DMS114 treated with DMSO at 0.1 percent for 48 hours (cell line): ENCODE measurements at regions not wholly inside any gene's neighbourhood (a gene's known extent, or its start where the extent isn't known, plus 50 kb on each side); places are given as distances from the start of the nearest gene placed in this dataset.

ENCODE experiments used
- DNase-seq: peaks from one replicate; lab custom pipeline; 2025; ENCODE audit not compliant: unreplicated experiment; lab: John Stamatoyannopoulos, UW

GRCh38 chr21:41633627-41634026, 125.7 kb upstream of the TMPRSS2 start:
- DNase-seq, result no peak

GRCh38 chr21:41632748-41633475, 125.0 kb upstream of the TMPRSS2 start:
- DNase-seq, result no peak

- no peak for DNase-seq
These were observed 123.9 kb upstream of the TMPRSS2 start for GRCh38 chr21:41631564-41632461.

- no peak for DNase-seq
These were observed 123.0 kb upstream of the TMPRSS2 start for GRCh38 chr21:41630917-41631316.

GRCh38 chr21:41630249-41630648, 122.3 kb upstream of the TMPRSS2 start:
- no peak for DNase-seq

- DNase-seq, result no peak
These were observed 120.3 kb upstream of the TMPRSS2 start for GRCh38 chr21:41628256-41628655.

- DNase-seq, result no peak
These were observed 119.5 kb upstream of the TMPRSS2 start for GRCh38 chr21:41627428-41627827.

- no peak for DNase-seq
These were observed 118.1 kb upstream of the TMPRSS2 start for GRCh38 chr21:41626021-41626420.

GRCh38 chr21:41625428-41625827, 117.5 kb upstream of the TMPRSS2 start:
- no peak for DNase-seq

- no peak for DNase-seq
These were observed 116.8 kb upstream of the TMPRSS2 start for GRCh38 chr21:41624674-41625310.

- no peak for DNase-seq
These were observed 116.0 kb upstream of the TMPRSS2 start for GRCh38 chr21:41623945-41624344.

- no peak for DNase-seq
These were observed 115.0 kb upstream of the TMPRSS2 start for GRCh38 chr21:41622831-41623548.

- no peak for DNase-seq
These were observed 114.2 kb upstream of the TMPRSS2 start for GRCh38 chr21:41622201-41622600.

- no peak for DNase-seq
These were observed 113.6 kb upstream of the TMPRSS2 start for GRCh38 chr21:41621513-41621912.

GRCh38 chr21:41620982-41621381, 113.0 kb upstream of the TMPRSS2 start:
- no peak for DNase-seq

- DNase-seq, result no peak
These were observed 112.6 kb upstream of the TMPRSS2 start for GRCh38 chr21:41620541-41620940.

- DNase-seq, result no peak
These were observed 108.2 kb upstream of the TMPRSS2 start for GRCh38 chr21:41616031-41616591.

- DNase-seq, result no peak
These were observed 107.7 kb upstream of the TMPRSS2 start for GRCh38 chr21:41615613-41616012.

- no peak for DNase-seq
These were observed 106.6 kb upstream of the TMPRSS2 start for GRCh38 chr21:41614511-41614910.

GRCh38 chr21:41613533-41613909, 105.6 kb upstream of the TMPRSS2 start:
- no peak for DNase-seq
